ENCODE measurements at regions not wholly inside any gene's neighbourhood (a gene's known extent, or its start where the extent isn't known, plus 50 kb on each side); places are given as distances from the start of the nearest gene placed in this dataset.

DNA sequence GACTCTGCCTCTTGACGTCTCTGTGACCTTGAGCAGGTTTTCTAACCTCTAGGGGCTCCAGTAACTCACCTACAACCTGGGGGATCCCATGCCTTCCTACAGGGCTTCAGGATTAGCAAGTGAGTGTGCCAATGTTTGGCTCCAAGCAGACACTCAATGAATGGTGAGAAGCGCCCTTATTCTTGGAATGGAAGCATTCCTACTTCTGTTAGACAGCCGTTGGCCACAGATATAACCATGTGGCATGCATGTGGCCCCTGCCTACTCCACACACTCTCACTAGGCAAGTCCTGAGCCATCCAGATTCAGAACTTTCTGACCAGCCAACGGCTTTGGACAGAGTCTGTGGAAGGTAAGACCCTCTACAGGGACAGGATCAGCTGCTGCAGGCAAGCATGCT lies 108.9 kb upstream of the LYZL2 start:
- TF ChIP-seq, protein P1, sequence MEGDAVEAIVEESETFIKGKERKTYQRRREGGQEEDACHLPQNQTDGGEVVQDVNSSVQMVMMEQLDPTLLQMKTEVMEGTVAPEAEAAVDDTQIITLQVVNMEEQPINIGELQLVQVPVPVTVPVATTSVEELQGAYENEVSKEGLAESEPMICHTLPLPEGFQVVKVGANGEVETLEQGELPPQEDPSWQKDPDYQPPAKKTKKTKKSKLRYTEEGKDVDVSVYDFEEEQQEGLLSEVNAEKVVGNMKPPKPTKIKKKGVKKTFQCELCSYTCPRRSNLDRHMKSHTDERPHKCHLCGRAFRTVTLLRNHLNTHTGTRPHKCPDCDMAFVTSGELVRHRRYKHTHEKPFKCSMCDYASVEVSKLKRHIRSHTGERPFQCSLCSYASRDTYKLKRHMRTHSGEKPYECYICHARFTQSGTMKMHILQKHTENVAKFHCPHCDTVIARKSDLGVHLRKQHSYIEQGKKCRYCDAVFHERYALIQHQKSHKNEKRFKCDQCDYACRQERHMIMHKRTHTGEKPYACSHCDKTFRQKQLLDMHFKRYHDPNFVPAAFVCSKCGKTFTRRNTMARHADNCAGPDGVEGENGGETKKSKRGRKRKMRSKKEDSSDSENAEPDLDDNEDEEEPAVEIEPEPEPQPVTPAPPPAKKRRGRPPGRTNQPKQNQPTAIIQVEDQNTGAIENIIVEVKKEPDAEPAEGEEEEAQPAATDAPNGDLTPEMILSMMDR (IDR thresholded peaks at IDR 0.05; ENCODE audit: insufficient read depth, low read length, severe bottlenecking) = no peak
- no peak overlapping the region for H3K4me3 ChIP-seq (ENCODE audit: low read depth, low read length)

DNA sequence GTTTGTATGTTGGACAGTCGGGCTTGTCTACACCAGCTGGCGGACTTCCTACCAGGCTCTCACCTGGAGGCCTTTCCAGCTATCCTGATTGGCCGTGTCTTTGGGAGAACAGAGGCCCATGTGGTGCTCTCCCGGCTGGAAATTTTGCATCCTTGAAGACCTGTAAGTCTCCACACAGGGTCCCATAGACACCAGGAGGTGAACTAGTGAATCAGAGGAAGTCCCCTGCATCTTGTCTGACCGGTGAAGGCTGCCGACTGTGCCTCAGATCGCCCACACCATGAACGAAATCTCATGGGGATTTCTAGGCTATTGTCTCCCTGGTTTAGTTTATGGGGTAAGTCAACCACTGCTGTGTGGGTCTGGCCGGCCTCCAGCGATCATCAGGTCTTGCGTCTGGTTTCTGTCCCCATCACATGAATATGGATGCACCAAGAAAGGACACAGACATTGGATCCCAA lies 108.4 kb upstream of the LYZL2 start:
- FAIRE-seq (peak; percentile 40), DNase-seq (ENCODE audit: low read depth) (no peak)
- TF ChIP-seq, protein P1 (IDR thresholded peaks at IDR 0.05; ENCODE audit: insufficient read depth, low read length, severe bottlenecking) = no peak

More for the DNA sequence above, 108.9 kb upstream of the LYZL2 start:
- Histone ChIP-seq H3K36me3 (ENCODE audit: control insufficient read depth, insufficient read depth, low read length) (no peaks in the 10 kb centered on the region), H3K27me3 (ENCODE audit: control insufficient read depth, insufficient read depth, low read length) (no peaks in the 10 kb centered on the region)
- no peak for DNase-seq (ENCODE audit: low read depth)
- no peak for FAIRE-seq

DNA sequence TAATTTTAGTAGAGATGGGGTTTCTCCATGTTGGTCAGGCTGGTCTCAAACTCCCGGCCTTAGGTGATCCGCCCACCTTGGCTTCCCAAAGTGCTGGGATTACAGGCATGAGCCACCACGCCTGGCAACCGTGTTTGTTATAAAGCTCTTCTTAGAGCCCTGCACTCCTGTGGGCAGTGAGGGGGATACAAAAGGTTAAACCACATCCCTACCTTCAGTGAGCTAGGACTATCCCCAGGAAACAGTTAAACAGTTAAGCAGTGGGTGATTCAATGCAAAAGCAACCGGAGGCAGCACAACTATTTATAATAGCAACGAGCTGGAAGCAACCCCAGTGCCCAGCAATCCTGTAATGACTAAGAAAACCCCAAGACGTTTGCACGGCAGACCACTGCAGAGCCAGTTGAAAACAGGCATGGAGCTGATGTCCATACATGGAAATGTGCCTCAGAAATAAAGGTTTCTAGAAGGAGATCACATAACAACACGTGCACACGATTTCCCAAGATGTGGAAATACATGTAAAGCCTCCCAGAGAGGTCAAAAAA lies 107.2 kb upstream of the LYZL2 start:
- Histone ChIP-seq H3K4me3 (ENCODE audit: low read depth, low read length) (no peak overlapping the region), H3K27me3 (ENCODE audit: control insufficient read depth, insufficient read depth, low read length) (no peaks in the 10 kb centered on the region), H3K36me3 (ENCODE audit: control insufficient read depth, insufficient read depth, low read length) (no peaks in the 10 kb centered on the region)
- TF ChIP-seq, protein P1 (IDR thresholded peaks at IDR 0.05; ENCODE audit: insufficient read depth, low read length, severe bottlenecking) = no peak
- FAIRE-seq (no peak), DNase-seq (ENCODE audit: low read depth) (peak; percentile 54)

More for the DNA sequence above, 108.4 kb upstream of the LYZL2 start:
- Histone ChIP-seq H3K36me3 (ENCODE audit: control insufficient read depth, insufficient read depth, low read length) (no peaks in the 10 kb centered on the region), H3K4me3 (ENCODE audit: low read depth, low read length) (no peak overlapping the region), H3K27me3 (ENCODE audit: control insufficient read depth, insufficient read depth, low read length) (no peaks in the 10 kb centered on the region)

DNA sequence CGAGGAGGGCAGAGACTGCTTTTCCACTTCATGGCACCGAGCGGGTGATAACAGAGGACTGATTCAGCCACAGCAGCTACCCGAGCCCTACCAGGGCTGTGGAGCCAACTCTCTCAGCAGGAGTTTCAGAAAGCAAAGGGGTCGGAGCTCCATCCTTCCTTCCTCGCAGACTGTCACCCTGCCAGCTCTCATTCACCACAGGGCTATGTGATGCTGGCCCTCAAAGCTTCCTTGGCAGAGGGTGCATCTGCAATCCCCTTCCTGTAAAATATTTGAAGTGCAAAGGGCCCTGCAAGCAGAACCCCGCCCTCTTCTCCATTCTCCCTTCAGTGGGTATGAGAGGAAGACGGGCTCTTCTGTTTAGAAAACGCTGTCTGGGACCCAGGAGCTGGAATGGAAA lies 105.3 kb upstream of the LYZL2 start:
- FAIRE-seq = no peak
- TF ChIP-seq, protein P1 (IDR thresholded peaks at IDR 0.05; ENCODE audit: insufficient read depth, low read length, severe bottlenecking) = no peak
- H3K36me3 ChIP-seq (ENCODE audit: control insufficient read depth, insufficient read depth, low read length) = no peaks in the 10 kb centered on the region
- H3K27me3 ChIP-seq (ENCODE audit: control insufficient read depth, insufficient read depth, low read length) = no peaks in the 10 kb centered on the region
- DNase-seq (ENCODE audit: low read depth) = no peak
- no peak overlapping the region for H3K4me3 ChIP-seq (ENCODE audit: low read depth, low read length)

DNA sequence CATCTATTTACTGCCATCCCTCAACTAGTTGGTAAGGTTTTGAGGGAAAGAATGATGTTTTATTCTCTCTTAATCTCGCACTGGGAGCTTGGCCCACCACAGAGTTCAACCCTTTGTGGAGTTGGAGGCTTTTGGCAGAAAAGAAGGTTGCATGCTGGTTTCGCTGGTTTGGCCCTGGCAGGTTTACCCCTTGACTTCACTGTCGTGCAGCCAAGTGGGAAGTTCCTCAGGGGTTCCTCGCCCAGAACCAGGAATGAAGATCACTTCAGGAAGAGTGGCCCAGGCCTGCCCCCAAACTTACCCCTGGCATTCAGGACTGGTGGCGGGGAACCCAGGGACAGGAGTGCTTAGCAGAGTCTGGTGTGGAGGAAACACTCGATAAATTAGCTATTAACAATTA lies 103.1 kb upstream of the LYZL2 start:
- TF ChIP-seq, protein P1 (IDR thresholded peaks at IDR 0.05; ENCODE audit: insufficient read depth, low read length, severe bottlenecking) = no peak
- DNase-seq (ENCODE audit: low read depth) (no peak), FAIRE-seq (no peak)
- Histone ChIP-seq H3K4me3 (ENCODE audit: low read depth, low read length) (no peak overlapping the region), H3K36me3 (ENCODE audit: control insufficient read depth, insufficient read depth, low read length) (no peaks in the 10 kb centered on the region), H3K27me3 (ENCODE audit: control insufficient read depth, insufficient read depth, low read length) (no peaks in the 10 kb centered on the region)

DNA sequence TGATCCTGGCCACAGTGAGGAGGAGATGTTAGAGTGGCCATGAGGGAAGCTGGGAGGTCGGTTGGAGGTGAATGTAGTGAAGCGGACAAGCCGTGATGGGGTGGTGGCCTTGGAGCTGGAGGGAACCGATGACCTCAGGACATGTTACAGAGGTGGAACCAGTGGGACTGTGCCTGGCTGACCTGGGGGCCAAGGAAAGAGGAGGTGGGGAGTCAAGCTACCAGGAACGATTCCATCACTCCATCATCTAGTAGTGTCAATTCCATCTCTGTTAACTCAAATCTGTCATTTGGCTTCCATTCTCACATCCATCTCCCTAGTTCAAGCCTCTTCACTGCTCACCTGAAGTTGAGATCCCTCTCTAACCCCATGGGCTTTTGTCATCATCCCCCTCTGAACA lies 102.4 kb upstream of the LYZL2 start:
- DNase-seq (ENCODE audit: low read depth) (no peak), FAIRE-seq (peak; percentile 83)
- H3K4me3 ChIP-seq (ENCODE audit: low read depth, low read length) = no peak overlapping the region
- no peaks in the 10 kb centered on the region for H3K36me3 ChIP-seq (ENCODE audit: control insufficient read depth, insufficient read depth, low read length)
- no peaks in the 10 kb centered on the region for H3K27me3 ChIP-seq (ENCODE audit: control insufficient read depth, insufficient read depth, low read length)
- TF ChIP-seq, protein P1 (IDR thresholded peaks at IDR 0.05; ENCODE audit: insufficient read depth, low read length, severe bottlenecking) = no peak
